ENCODE measurements at regions not wholly inside any gene's neighbourhood (a gene's known extent, or its start where the extent isn't known, plus 50 kb on each side); places are given as distances from the start of the nearest gene placed in this dataset.

GRCh38 chr5:89279391-89280036 is 396.5 kb upstream of the MEF2C start:
- TF ChIP-seq SMC3 (conservative IDR thresholded peaks at IDR 0.05; ENCODE audit: poor library complexity) (no peak), POLR2AphosphoS5 (IDR thresholded peaks at IDR 0.05) (no peak), EZH2 (IDR thresholded peaks at IDR 0.05; ENCODE audit: borderline replicate concordance, insufficient read depth, low read length, poor library complexity, severe bottlenecking) (no peak)
- H3K79me2 ChIP-seq (replicated peaks; ENCODE audit: insufficient read depth, low read length) = no peaks in the 10 kb centered on the region
- no peak overlapping the region for H3K4me2 ChIP-seq (ENCODE audit: low read length)
- H4K20me1 ChIP-seq (ENCODE audit: insufficient read depth) = no peaks in the 10 kb centered on the region
- no peak overlapping the region for H3K9ac ChIP-seq (ENCODE audit: low read length)
- H3K27me3 ChIP-seq (ENCODE audit: insufficient read depth, low read depth, low read length) = no peaks in the 10 kb centered on the region
- H3K9me3 ChIP-seq (ENCODE audit: low read length) = no peaks in the 10 kb centered on the region
- H3K9me2 ChIP-seq (ENCODE audit: insufficient read depth, low read length) = no peaks in the 10 kb centered on the region
- H3K4me3 ChIP-seq (ENCODE audit: low read length) = no peak overlapping the region
- no peaks in the 10 kb centered on the region for H3F3A ChIP-seq (ENCODE audit: insufficient read depth, low read length, poor library complexity, severe bottlenecking)
- H3K27ac ChIP-seq (ENCODE audit: low read length) = no peak overlapping the region
- no peak overlapping the region for H2AFZ ChIP-seq (ENCODE audit: low read depth, low read length)
- H3K36me3 ChIP-seq (ENCODE audit: insufficient read depth, low read length) = no peaks in the 10 kb centered on the region

DNA sequence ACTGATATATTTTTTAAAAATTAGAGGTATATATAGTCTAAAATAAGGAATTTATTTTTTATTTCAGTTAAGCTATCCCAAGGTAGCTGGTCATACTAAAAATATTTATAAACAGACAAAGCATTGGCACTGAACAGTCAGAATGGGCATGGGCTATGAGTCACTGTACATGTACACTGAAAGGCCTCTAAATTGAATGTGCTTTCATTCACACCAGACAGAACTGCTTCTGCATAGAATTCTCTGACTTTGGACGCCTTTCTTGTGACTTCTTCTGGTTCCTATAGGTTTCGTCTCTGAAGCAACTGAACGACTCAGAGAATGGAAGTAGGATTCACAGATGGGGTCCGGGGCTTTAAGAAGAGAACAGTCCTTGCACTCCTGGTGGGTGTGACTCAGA is 394.8 kb upstream of the MEF2C start:
- Histone ChIP-seq H3K27me3 (ENCODE audit: insufficient read depth, low read depth, low read length) (no peaks in the 10 kb centered on the region), H3K4me2 (ENCODE audit: low read length) (no peak overlapping the region), H2AFZ (ENCODE audit: low read depth, low read length) (no peak overlapping the region), H3K27ac (ENCODE audit: low read length) (no peak overlapping the region), H3K9me3 (ENCODE audit: low read length) (no peaks in the 10 kb centered on the region), H3K9ac (ENCODE audit: low read length) (no peak overlapping the region), H3K4me3 (ENCODE audit: low read length) (no peak overlapping the region), H3K79me2 (replicated peaks; ENCODE audit: insufficient read depth, low read length) (no peaks in the 10 kb centered on the region), H3K36me3 (ENCODE audit: insufficient read depth, low read length) (no peaks in the 10 kb centered on the region), H4K20me1 (ENCODE audit: insufficient read depth) (no peaks in the 10 kb centered on the region), H3F3A (ENCODE audit: insufficient read depth, low read length, poor library complexity, severe bottlenecking) (no peaks in the 10 kb centered on the region), H3K9me2 (ENCODE audit: insufficient read depth, low read length) (no peaks in the 10 kb centered on the region)
- TF ChIP-seq RAD21 (conservative IDR thresholded peaks at IDR 0.05) = no peak
- TF ChIP-seq EP300 (conservative IDR thresholded peaks at IDR 0.05; ENCODE audit: poor library complexity, severe bottlenecking) = no peak
- TF ChIP-seq, protein P1, sequence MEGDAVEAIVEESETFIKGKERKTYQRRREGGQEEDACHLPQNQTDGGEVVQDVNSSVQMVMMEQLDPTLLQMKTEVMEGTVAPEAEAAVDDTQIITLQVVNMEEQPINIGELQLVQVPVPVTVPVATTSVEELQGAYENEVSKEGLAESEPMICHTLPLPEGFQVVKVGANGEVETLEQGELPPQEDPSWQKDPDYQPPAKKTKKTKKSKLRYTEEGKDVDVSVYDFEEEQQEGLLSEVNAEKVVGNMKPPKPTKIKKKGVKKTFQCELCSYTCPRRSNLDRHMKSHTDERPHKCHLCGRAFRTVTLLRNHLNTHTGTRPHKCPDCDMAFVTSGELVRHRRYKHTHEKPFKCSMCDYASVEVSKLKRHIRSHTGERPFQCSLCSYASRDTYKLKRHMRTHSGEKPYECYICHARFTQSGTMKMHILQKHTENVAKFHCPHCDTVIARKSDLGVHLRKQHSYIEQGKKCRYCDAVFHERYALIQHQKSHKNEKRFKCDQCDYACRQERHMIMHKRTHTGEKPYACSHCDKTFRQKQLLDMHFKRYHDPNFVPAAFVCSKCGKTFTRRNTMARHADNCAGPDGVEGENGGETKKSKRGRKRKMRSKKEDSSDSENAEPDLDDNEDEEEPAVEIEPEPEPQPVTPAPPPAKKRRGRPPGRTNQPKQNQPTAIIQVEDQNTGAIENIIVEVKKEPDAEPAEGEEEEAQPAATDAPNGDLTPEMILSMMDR (IDR thresholded peaks at IDR 0.05; ENCODE audit: poor library complexity, severe bottlenecking) = no peak
- TF ChIP-seq EZH2 (IDR thresholded peaks at IDR 0.05; ENCODE audit: borderline replicate concordance, insufficient read depth, low read length, poor library complexity, severe bottlenecking) = no peak
- no peak for TF ChIP-seq POLR2AphosphoS5 (IDR thresholded peaks at IDR 0.05)
- no peak for TF ChIP-seq REST (IDR thresholded peaks at IDR 0.05; ENCODE audit: borderline replicate concordance)
- TF ChIP-seq MXI1 (conservative IDR thresholded peaks at IDR 0.05; ENCODE audit: poor library complexity, severe bottlenecking) = no peak
- no peak for TF ChIP-seq SMC3 (conservative IDR thresholded peaks at IDR 0.05; ENCODE audit: poor library complexity)
- no peak for TF ChIP-seq TAF1 (IDR thresholded peaks at IDR 0.05; ENCODE audit: low read depth)

Measured in neural cell (in vitro differentiated cells).